ENCODE measurements at regions not wholly inside any gene's neighbourhood (a gene's known extent, or its start where the extent isn't known, plus 50 kb on each side); places are given as distances from the start of the nearest gene placed in this dataset.

DNA sequence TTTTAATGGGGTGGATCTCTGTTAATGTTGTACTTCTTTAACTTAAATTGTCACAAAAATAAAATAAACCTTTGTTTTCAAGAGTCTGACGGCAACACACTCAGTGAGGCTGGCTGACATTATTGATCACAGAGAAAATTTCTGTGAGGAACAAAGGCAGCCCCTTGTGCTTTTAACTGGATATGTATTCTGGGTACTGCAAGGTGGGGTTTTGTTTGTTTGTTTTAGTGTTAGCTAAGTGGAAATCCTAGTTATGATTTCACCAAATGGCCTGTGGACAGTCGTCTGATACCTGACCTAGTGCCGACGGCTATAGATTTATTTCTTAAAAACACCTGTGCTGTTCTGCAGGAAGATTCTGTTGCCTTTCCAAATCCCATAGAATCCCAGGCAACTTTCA lies 1329.5 kb upstream of the ZEB2 start:
- DNase-seq (ENCODE audit: extremely low read depth, low read depth): no peak
- TF ChIP-seq CTCF (IDR thresholded peaks at IDR 0.05; ENCODE audit: low read depth, low read length, missing control alignments): no peak
- no peak overlapping the region for H3K4me3 ChIP-seq (replicated peaks; ENCODE audit: low read depth, low read length)

GRCh38 chr2:145846982-145847381 lies 1327.1 kb upstream of the ZEB2 start:
- TF ChIP-seq CTCF (IDR thresholded peaks at IDR 0.05; ENCODE audit: low read depth, low read length, missing control alignments): no peak
- no peak overlapping the region for H3K4me3 ChIP-seq (replicated peaks; ENCODE audit: low read depth, low read length)
- peak; percentile 1 for DNase-seq (ENCODE audit: extremely low read depth, low read depth)

GRCh38 chr2:145845923-145846322 lies 1326.0 kb upstream of the ZEB2 start:
- H3K4me3 ChIP-seq (replicated peaks; ENCODE audit: low read depth, low read length): no peak overlapping the region
- TF ChIP-seq CTCF (IDR thresholded peaks at IDR 0.05; ENCODE audit: low read depth, low read length, missing control alignments): no peak
- no peak for DNase-seq (ENCODE audit: extremely low read depth, low read depth)

GRCh38 chr2:145845207-145845894 lies 1325.4 kb upstream of the ZEB2 start:
- no peak for TF ChIP-seq CTCF (IDR thresholded peaks at IDR 0.05; ENCODE audit: low read depth, low read length, missing control alignments)
- no peak for DNase-seq (ENCODE audit: extremely low read depth, low read depth)
- no peak overlapping the region for H3K4me3 ChIP-seq (replicated peaks; ENCODE audit: low read depth, low read length)

DNA sequence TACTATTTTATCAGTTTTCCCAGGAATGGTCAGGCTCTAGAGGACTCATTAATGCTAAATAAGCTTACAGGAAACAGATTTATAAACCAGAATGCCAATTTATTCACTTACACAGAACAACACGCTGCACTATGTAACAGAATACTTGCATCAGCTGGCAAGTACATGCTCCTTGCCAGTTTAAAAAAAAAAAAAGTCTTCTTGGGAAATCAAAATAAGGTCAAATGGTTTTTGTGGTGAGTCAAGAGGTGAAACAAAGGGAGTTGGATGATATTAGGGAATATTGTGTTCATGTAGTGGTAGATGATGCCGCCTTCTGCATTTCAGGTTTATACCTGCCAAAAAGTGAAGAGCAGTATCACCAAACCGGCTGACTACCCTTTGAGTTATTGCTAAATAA lies 1322.1 kb upstream of the ZEB2 start:
- DNase-seq (ENCODE audit: extremely low read depth, low read depth): no peak
- TF ChIP-seq CTCF (IDR thresholded peaks at IDR 0.05; ENCODE audit: low read depth, low read length, missing control alignments): no peak
- H3K4me3 ChIP-seq (replicated peaks; ENCODE audit: low read depth, low read length): no peak overlapping the region

DNA sequence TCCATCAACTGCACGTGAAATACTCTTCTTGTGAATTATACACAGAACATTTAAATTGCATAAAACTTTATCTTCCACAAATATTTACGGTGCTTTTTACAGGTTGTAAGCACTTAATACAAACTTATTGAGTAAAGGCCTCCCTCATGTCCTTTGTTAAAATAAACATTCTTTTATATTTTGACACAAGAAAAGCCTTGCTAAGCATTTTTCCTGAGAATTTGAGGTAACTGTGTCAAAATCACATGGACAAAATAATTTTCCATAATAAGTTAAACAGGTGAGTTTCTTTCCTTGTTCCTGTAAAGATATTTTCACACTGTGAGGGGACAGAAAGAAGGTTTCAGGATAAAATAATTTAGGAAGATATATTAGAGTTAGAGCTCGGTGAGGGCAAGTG lies 1317.1 kb upstream of the ZEB2 start:
- no peak for TF ChIP-seq CTCF (IDR thresholded peaks at IDR 0.05; ENCODE audit: low read depth, low read length, missing control alignments)
- no peak for DNase-seq (ENCODE audit: extremely low read depth, low read depth)
- no peak overlapping the region for H3K4me3 ChIP-seq (replicated peaks; ENCODE audit: low read depth, low read length)

DNA sequence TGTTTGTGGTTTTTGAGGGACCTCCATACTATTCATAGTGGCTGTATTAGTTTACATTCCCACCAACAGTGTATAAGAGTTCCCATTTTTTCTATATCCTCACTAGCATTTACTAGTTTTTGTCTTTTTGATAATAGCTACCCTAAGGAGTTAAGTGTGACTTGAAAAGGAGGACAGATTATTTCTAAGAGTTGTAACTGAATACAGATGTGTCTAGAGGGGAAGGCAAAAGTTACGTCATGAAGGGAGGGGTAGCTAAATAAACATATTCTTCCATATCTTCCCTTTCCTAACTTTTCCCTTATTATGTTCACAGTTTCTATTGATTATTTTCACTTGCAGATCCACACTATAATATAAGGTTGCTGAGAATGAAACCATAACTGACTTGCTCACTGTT lies 1315.7 kb upstream of the ZEB2 start:
- peak; percentile 10 for DNase-seq (ENCODE audit: extremely low read depth, low read depth)
- no peak overlapping the region for H3K4me3 ChIP-seq (replicated peaks; ENCODE audit: low read depth, low read length)
- TF ChIP-seq CTCF (IDR thresholded peaks at IDR 0.05; ENCODE audit: low read depth, low read length, missing control alignments): no peak

All from HFF-Myc (cell line).